Muscle layer of duodenum (tissue), 2 donors: ENCODE measurements at regions not wholly inside any gene's neighbourhood (a gene's known extent, or its start where the extent isn't known, plus 50 kb on each side); places are given as distances from the start of the nearest gene placed in this dataset.

ENCODE experiments used
- H3K27ac ChIP-seq: one replicate; pipeline ENCODE4 v1.7.0; 2013; ENCODE audit warnings: mild to moderate bottlenecking, low read length
- H3K27me3 ChIP-seq: one replicate; pipeline ENCODE4 v1.7.0; 2013; ENCODE audit warnings: low read depth, mild to moderate bottlenecking, control low read depth, low read length
- H3K36me3 ChIP-seq, 2 donors: one replicate each; pipeline ENCODE4 v1.7.0; 2013; ENCODE audit warnings: low read length in 2 of 2, control low read depth in 1 of 2, mild to moderate bottlenecking in 1 of 2; ENCODE audit not compliant: insufficient read depth in 2 of 2, control insufficient read depth in 1 of 2
- H3K4me1 ChIP-seq, 2 donors: one replicate each; pipeline ENCODE4 v1.7.0; 2013; ENCODE audit warnings: low read length in 2 of 2, mild to moderate bottlenecking in 2 of 2, control low read depth in 1 of 2, moderate library complexity in 1 of 2; ENCODE audit not compliant: insufficient read depth in 2 of 2, control insufficient read depth in 1 of 2
- H3K4me3 ChIP-seq, 2 donors: one replicate each; pipeline ENCODE4 v1.7.0; 2013; ENCODE audit warnings: low read length in 2 of 2, low read depth in 1 of 2, mild to moderate bottlenecking in 1 of 2
- H3K9me3 ChIP-seq, 2 donors: one replicate each; pipeline ENCODE4 v1.7.0; 2013; ENCODE audit warnings: low read length in 2 of 2, control low read depth in 1 of 2, mild to moderate bottlenecking in 1 of 2; ENCODE audit not compliant: control insufficient read depth in 1 of 2
- donor health status: healthy.

DNA sequence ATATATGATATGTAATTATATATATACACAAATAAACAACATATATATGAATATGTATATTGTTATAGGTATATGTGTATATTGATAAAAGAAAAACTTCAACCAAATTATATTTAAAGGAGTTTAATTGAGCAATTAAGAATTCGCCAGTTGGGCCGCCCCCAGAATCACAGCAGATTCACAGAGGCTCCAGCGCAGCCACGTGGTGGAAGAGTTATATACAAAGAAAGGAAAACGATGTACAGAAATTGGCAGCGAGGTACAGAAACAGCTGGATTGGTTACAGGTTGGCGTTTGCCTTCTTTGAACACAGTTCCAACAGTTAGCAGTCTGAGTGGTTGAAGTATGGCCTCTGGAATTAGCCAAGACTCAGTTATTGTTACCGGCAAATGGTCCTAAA, 137.3 kb upstream of the SLC24A5 start:
- Histone ChIP-seq H3K36me3 (no peaks in the 10 kb centered on the region), H3K27me3 (no peaks in the 10 kb centered on the region), H3K9me3 (no peaks in the 10 kb centered on the region), H3K4me3 (no peak overlapping the region), H3K27ac (no peak overlapping the region), H3K4me1 (no peaks in the 10 kb centered on the region)

DNA sequence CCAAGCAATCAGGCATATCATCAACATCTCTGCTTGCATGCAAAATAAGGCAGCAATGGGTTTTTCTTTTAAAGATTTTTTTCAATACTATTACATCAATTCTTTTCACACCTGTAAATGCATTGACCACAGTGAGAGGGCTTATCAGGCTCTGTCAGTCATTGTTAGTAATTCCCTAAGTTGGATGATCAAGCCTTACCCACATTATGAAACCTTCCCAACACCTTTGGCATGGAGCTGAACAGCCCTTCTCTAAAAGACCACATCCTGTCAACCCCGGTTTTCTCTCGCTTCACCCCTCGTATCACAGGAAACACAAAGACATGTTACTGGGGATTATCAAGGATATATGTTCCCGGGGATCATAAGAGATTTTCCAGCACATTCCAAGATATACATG, 135.2 kb upstream of the SLC24A5 start:
- Histone ChIP-seq H3K9me3 (no peaks in the 10 kb centered on the region), H3K4me3 (no peak overlapping the region), H3K36me3 (no peaks in the 10 kb centered on the region), H3K4me1 (no peaks in the 10 kb centered on the region), H3K27me3 (no peaks in the 10 kb centered on the region), H3K27ac (no peak overlapping the region)

GRCh38 chr15:47987461-47987860, 133.3 kb upstream of the SLC24A5 start:
- Histone ChIP-seq H3K27me3 (no peaks in the 10 kb centered on the region), H3K4me1 (no peaks in the 10 kb centered on the region), H3K27ac (no peak overlapping the region), H3K4me3 (no peak overlapping the region), H3K9me3 (no peaks in the 10 kb centered on the region), H3K36me3 (no peaks in the 10 kb centered on the region)

DNA sequence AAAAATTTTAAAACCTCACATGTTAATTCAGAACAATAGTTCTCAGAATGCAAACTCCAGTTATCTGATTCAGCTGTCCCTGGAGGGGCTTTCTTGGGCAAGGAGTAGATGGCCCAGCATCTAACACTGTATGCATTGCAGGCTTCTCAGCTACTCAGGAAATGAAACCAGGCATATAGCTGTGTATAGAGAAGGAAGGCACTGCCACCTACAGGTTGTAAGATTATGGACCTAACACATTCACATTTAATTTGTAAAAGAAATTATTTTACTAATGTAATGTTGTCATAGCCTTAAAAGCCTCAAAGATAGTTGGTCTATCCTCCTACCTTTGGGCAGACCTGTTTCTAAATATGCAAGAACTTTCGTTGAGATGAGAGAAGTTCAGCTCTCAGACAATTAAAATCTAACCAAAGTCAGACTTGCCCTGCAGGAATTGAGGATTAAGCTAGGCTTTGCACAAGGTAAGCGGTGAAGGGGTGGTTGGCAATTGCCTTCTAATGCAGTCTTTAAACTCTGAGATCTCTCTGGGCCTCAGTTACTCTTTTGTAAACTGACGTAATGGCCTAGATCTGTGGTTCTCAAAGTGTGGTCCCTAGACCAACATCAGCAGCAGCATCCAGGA, 132.8 kb upstream of the SLC24A5 start:
- Histone ChIP-seq H3K4me3 (no peak overlapping the region), H3K27ac (no peak overlapping the region), H3K4me1 (no peaks in the 10 kb centered on the region), H3K27me3 (no peaks in the 10 kb centered on the region), H3K9me3 (no peaks in the 10 kb centered on the region), H3K36me3 (no peaks in the 10 kb centered on the region)

DNA sequence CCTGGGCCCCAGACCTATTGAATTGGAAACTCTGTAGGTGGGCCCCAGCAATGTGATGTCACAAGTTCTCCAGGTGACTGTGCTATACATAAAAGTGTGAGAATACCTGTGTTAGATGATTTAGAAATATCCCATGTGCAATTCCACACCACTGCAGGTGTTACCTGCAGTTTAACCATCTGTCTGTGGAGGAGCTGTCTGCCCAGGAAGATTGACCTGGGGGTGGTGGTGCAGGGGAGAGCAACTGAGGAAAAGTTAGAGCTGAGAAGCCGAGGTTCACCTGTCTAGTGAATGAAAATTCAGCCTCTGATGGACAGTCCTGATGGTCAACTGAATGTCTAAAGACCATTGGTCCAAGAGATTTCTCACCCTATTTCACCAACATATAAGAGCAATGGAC, 132.2 kb upstream of the SLC24A5 start:
- H3K27me3 ChIP-seq = no peaks in the 10 kb centered on the region
- no peaks in the 10 kb centered on the region for H3K4me1 ChIP-seq
- no peaks in the 10 kb centered on the region for H3K9me3 ChIP-seq
- no peaks in the 10 kb centered on the region for H3K36me3 ChIP-seq
- H3K27ac ChIP-seq = no peak overlapping the region
- no peak overlapping the region for H3K4me3 ChIP-seq

- H3K9me3 ChIP-seq = no peaks in the 10 kb centered on the region
- H3K36me3 ChIP-seq = no peaks in the 10 kb centered on the region
- no peaks in the 10 kb centered on the region for H3K4me1 ChIP-seq
- no peaks in the 10 kb centered on the region for H3K27me3 ChIP-seq
- H3K27ac ChIP-seq = no peak overlapping the region
- H3K4me3 ChIP-seq = no peak overlapping the region
Measured at GRCh38 chr15:47990821-47991220, 130.0 kb upstream of the SLC24A5 start.

- Histone ChIP-seq H3K36me3 (no peaks in the 10 kb centered on the region), H3K27me3 (no peaks in the 10 kb centered on the region), H3K9me3 (no peaks in the 10 kb centered on the region), H3K4me1 (no peaks in the 10 kb centered on the region), H3K27ac (no peak overlapping the region), H3K4me3 (no peak overlapping the region)
Measured at GRCh38 chr15:47991357-47991756, 129.4 kb upstream of the SLC24A5 start.

GRCh38 chr15:47993051-47993450, 127.7 kb upstream of the SLC24A5 start:
- Histone ChIP-seq H3K4me1 (no peaks in the 10 kb centered on the region), H3K4me3 (no peak overlapping the region), H3K36me3 (no peaks in the 10 kb centered on the region), H3K9me3 (no peaks in the 10 kb centered on the region), H3K27me3 (no peaks in the 10 kb centered on the region), H3K27ac (no peak overlapping the region)

- no peak overlapping the region for H3K27ac ChIP-seq
- no peak overlapping the region for H3K4me3 ChIP-seq
- no peaks in the 10 kb centered on the region for H3K36me3 ChIP-seq
- H3K9me3 ChIP-seq = no peaks in the 10 kb centered on the region
- H3K27me3 ChIP-seq = no peaks in the 10 kb centered on the region
- H3K4me1 ChIP-seq = no peaks in the 10 kb centered on the region
Measured at GRCh38 chr15:47997195-47998080, 123.4 kb upstream of the SLC24A5 start.

DNA sequence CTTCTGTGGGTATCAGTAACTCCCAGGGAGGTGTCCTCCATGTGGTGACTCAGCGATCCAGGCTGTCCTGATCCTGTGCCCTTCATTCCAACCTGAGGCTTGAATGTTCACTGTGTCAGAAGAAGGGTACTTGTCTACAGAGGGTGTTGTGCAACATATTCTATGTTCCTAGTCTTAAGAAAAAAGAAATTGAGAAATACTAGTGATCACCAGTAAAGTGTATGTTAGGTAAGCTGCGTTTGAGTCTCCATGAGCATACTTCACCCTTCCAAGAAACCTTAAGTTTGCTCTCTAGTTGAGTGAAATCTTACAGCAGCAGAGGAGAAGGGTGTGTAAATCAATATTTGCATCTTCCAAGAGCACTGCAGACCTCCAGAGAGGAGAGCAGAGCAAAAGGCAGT, 122.2 kb upstream of the SLC24A5 start:
- no peak overlapping the region for H3K4me3 ChIP-seq
- H3K9me3 ChIP-seq = no peaks in the 10 kb centered on the region
- H3K4me1 ChIP-seq = no peaks in the 10 kb centered on the region
- H3K27ac ChIP-seq = no peak overlapping the region
- no peaks in the 10 kb centered on the region for H3K27me3 ChIP-seq
- no peaks in the 10 kb centered on the region for H3K36me3 ChIP-seq

DNA sequence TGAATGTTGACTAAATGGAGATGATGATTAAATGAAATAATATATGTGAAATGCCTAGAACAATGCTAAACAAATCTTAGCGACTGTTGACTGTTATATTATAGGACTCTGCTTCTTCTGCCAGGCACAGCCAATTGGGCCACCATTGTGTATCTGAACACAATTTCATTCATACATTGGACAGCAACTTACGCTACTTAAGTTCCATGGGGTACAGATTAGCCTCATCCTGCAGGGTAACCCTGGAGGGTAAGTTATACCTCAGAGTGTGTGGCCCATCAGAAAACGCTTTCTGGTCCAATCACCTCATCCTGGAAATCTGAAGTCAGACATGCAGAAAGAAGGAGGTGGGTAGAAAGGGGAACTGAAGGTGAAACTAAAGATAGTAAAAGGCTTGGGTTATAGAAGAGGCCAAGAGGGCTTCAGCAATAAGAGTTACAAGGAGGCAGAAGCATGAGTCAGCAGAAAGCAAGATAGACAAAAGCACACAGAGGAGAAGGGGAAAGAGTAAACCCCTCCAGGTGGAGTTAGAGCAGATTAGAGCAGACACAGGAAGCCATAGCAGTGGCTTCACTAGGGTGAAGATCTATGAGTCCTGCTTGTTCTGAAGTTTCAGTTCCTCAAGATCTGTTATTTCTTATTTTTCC, 119.3 kb upstream of the SLC24A5 start:
- H3K27ac ChIP-seq = no peak overlapping the region
- no peaks in the 10 kb centered on the region for H3K9me3 ChIP-seq
- H3K36me3 ChIP-seq = no peaks in the 10 kb centered on the region
- H3K4me1 ChIP-seq = no peaks in the 10 kb centered on the region
- no peak overlapping the region for H3K4me3 ChIP-seq
- H3K27me3 ChIP-seq = no peaks in the 10 kb centered on the region
